ENCODE measurements at regions not wholly inside any gene's neighbourhood (a gene's known extent, or its start where the extent isn't known, plus 50 kb on each side); places are given as distances from the start of the nearest gene placed in this dataset.

GRCh38 chr5:84634256-84634655 is 249.6 kb upstream of the EDIL3 start:
- DNase-seq (ENCODE audit: low read depth) = no peak
- TF ChIP-seq CTCF (IDR thresholded peaks at IDR 0.05; ENCODE audit: control insufficient read depth, insufficient read depth, low read depth, low read length, missing control alignments) = no peak
- H3K4me3 ChIP-seq (ENCODE audit: control insufficient read depth, low read depth, low read length) = no peak overlapping the region

- no peak for TF ChIP-seq CTCF (IDR thresholded peaks at IDR 0.05; ENCODE audit: control insufficient read depth, insufficient read depth, low read depth, low read length, missing control alignments)
- H3K4me3 ChIP-seq (ENCODE audit: control insufficient read depth, low read depth, low read length) = no peak overlapping the region
These were observed 247.7 kb upstream of the EDIL3 start for GRCh38 chr5:84632418-84632817.

GRCh38 chr5:84628918-84629317 is 244.2 kb upstream of the EDIL3 start:
- no peak for DNase-seq (ENCODE audit: low read depth)
- H3K4me3 ChIP-seq (ENCODE audit: control insufficient read depth, low read depth, low read length) = no peak overlapping the region
- TF ChIP-seq CTCF (IDR thresholded peaks at IDR 0.05; ENCODE audit: control insufficient read depth, insufficient read depth, low read depth, low read length, missing control alignments) = no peak

More at GRCh38 chr5:84632418-84632817, 247.7 kb upstream of the EDIL3 start:
- no peak for DNase-seq (ENCODE audit: low read depth)

GRCh38 chr5:84623019-84623418 is 238.3 kb upstream of the EDIL3 start:
- no peak for TF ChIP-seq CTCF (IDR thresholded peaks at IDR 0.05; ENCODE audit: control insufficient read depth, insufficient read depth, low read depth, low read length, missing control alignments)
- no peak overlapping the region for H3K4me3 ChIP-seq (ENCODE audit: control insufficient read depth, low read depth, low read length)
- no peak for DNase-seq (ENCODE audit: low read depth)

- no peak for TF ChIP-seq CTCF (IDR thresholded peaks at IDR 0.05; ENCODE audit: control insufficient read depth, insufficient read depth, low read depth, low read length, missing control alignments)
- DNase-seq (ENCODE audit: low read depth) = no peak
- no peak overlapping the region for H3K4me3 ChIP-seq (ENCODE audit: control insufficient read depth, low read depth, low read length)
These were observed 237.8 kb upstream of the EDIL3 start for GRCh38 chr5:84622461-84622860.

GRCh38 chr5:84618262-84618661 is 233.6 kb upstream of the EDIL3 start:
- no peak for DNase-seq (ENCODE audit: low read depth)
- no peak overlapping the region for H3K4me3 ChIP-seq (ENCODE audit: control insufficient read depth, low read depth, low read length)
- no peak for TF ChIP-seq CTCF (IDR thresholded peaks at IDR 0.05; ENCODE audit: control insufficient read depth, insufficient read depth, low read depth, low read length, missing control alignments)

- TF ChIP-seq CTCF (IDR thresholded peaks at IDR 0.05; ENCODE audit: control insufficient read depth, insufficient read depth, low read depth, low read length, missing control alignments) = no peak
- no peak overlapping the region for H3K4me3 ChIP-seq (ENCODE audit: control insufficient read depth, low read depth, low read length)
These were observed 230.2 kb upstream of the EDIL3 start for GRCh38 chr5:84614906-84615305.

More at GRCh38 chr5:84614906-84615305, 230.2 kb upstream of the EDIL3 start:
- no peak for DNase-seq (ENCODE audit: low read depth)
